Caki2 (cell line): ENCODE measurements at regions not wholly inside any gene's neighbourhood (a gene's known extent, or its start where the extent isn't known, plus 50 kb on each side); places are given as distances from the start of the nearest gene placed in this dataset.
A peak's percentile ranks its signal among the peaks of the same experiment; 100 is the strongest.
"Not testable (repeated sequence)": the region's sequence is repeated elsewhere in the genome, so short reads cannot be mapped to it uniquely, and the experiment has no call there.

Experiments
- DNase-seq: peaks from one replicate; pipeline ENCODE4 v3.0.0-alpha.2; 2015; ENCODE audit warnings: low read depth
- in situ Hi-C: cut with HindIII; loops from 2 replicates; pipeline ENCODE4 v1.10.0; 2016; ENCODE audit warnings: low sequenced_read_pairs, low pct_unique_long_range_greater_than_20kb, mixed read lengths

DNA sequence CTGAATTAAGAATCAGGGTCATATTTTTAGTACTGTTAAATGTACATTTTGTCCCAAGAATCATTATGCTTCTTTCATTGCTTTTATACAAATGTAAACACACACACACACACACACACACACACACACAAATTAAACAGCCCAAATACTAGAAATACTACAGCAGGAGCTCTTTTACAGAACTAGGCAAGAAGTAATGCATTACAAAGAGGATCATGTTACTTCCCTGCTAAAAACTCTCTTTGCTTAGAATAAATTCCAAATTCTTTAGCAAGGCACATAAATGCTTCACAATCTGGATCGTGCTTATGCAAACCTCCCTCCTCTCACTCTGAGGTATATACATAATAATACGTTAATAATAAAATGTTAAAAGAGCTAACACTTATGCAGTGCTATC is 720.4 kb upstream of the ADGRL4 start:
- no peak for DNase-seq
- in situ Hi-C loops, result no loop called here

DNA sequence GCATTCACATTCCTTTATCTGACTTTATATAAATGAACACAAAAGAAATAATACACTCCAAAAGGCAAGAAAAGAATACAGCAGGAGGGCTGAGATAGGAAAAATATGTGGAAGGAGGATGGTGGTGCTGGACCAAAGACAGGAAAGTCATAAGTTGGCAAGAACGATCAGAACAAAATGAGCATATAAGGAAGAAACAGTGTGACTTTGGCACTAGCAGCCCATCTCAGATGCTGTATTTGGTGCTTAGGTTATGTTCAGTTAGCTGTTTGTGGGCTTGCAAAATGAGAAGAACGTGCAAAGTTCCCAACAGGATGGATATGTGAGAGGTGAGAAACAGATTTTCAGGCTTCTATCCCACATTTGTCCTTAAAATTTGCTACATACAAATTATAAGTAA is 719.8 kb upstream of the ADGRL4 start:
- no peak for DNase-seq
- in situ Hi-C loops, result no loop called here

DNA sequence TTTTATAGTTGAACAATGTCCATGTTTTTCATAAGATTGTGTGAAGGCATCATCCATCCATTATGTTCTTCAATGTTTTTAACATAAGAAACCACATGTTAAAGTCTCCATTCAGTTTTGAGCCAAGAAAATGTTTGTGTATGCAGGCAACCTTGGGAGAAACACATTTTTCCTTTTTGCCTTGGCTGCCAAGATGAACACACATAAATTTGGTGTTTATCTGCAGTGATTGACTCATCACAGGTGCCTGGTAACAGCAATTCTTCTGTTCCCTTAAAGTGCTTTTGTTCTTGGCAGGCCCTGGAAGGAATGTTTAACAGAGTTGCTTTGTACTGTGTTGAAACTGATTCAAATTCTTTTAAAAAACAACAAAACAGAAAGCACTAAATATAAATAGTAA is 709.9 kb upstream of the ADGRL4 start:
- DNase-seq, result peak; percentile 56
- in situ Hi-C loops, result no loop called here

DNA sequence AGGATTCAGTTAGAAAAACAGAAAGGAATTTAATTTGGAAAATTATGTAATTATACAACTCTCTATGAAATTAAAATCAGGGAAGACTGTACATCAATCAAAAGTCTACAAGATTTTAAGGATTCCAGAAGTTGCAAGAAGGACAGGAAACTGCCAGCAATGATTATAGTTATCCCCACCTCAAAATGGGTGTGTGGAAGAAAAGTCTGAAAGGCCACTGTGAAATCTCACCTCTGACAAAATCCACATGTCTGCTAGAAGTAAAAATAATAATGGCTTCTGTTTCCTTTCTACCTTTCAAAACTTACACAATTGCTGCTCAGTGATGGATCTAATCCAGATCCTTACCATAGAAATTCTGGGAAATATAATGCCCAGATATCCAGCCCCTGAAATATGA is 708.1 kb upstream of the ADGRL4 start:
- no peak for DNase-seq
- in situ Hi-C loops, result no loop called here

DNA sequence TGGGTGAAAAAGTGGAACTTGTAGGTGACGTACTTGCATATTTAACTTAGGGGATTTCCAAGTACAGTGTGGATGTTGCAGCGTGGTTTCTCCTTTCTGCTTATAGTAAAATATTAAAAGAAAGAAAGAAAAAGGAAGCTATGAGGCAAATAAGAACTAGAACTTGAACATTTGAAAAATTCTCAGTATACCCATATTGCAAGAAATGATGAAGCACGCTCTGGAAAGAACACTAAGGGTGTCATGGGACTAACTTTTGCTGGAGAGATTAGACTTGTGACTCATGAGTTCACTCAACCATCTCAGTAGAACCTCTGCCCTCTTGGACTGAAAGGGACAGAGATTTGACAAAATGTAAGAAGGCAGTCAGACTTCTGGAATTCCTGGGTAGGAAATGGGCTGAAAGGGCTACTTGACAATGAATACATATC is 704.5 kb upstream of the ADGRL4 start:
- in situ Hi-C loops, result no loop called here
- peak; percentile 81 for DNase-seq

DNA sequence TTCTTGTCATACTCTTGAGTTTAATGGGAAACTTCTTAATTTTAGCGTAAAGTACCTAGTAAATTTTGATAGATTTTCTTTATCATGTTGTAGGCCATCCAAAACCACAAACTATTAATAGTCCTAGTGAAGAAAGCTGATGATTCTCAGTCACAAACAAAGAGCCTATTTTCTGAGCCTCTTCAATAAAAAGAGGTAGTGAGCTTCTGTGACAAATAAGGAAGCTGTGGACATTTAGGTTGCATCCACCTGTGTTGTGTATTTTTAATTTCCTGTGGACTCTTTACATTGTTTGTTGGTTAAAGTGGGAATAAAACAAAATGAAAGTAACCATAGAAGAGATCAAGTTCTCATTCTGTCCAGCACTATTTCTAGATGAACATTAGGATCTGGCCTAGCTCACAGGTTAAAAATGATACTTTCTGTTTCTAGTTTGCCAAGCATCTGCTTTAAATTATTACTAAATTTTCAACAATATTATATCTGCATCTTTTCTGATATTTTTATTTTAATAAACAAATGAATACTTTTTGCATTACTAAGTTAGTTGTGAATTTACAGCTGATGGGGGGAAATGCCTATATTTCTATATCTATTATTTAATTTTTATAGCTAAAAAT is 702.2 kb upstream of the ADGRL4 start:
- DNase-seq, result no peak
- in situ Hi-C loops, result no loop called here

DNA sequence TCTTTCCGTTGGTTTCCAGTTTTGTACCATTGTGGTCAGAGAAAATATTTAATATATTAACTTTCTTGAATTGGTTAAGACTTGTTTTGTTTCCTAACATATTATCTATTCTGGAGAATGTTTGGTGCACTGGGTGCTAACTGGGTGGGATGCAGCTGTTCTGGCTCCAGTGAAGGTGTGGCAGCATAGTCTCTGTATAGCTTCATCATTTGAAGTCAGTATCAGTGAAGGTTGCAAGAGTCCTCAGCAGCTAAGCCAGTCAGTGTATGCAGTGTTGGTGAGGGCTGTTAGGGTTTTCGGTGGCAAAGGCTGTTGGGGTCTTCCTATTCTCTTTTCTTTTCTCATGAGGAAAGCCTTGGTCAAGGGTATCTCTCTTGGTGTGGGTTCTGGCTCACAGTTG is 698.7 kb upstream of the ADGRL4 start:
- no peak for DNase-seq
- in situ Hi-C loops, result no loop called here

DNA sequence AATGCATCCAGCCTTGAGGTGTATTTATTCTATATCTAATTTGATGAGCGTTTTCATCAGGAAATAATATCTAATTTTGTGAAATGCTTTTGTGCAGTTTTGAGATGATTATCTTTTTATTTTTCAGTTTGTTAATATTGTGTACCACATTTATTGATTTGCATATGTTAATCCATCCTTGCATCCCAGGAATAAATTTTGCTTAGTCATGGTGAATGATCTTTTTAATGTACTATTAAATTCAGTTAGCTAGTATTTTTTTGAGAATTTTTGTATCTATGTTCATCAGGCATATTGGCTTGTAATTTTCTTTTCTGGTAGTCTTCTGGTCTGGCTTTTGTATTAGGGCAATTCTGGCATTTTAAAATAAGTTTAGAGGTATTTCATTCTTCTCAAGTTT is 697.5 kb upstream of the ADGRL4 start:
- no peak for DNase-seq
- in situ Hi-C loops, result no loop called here

DNA sequence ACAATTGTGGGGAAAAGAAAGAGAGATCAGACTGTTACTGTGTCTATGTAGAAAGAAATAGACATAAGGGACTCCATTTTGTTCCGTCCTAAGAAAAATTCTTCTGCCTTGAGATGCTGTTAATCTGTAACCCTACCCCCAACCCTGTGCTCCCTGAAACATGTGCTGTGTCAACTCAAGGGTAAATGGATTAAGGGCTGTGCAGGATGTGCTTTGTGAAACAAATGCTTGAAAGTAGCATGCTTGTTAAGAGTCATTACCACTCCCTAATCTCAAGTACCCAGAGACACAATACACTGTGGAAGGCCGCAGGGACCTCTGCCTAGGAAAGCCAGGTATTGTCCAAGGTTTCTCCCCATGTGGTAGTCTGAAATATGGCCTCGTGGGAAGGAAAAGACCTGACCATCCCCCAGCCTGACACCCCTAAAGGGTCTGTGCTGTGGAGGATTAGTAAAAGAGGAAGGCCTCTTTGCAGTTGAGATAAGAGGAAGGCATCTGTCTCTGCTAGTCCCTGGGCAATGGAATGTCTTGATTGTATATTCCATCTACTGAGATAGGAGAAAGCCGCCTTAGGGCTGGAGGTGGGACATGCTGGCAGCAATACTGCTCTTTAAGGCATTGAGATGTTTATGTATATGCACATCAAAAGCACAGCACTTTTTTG is 695.9 kb upstream of the ADGRL4 start:
- DNase-seq, in situ Hi-C loops: not testable (repeated sequence)

DNA sequence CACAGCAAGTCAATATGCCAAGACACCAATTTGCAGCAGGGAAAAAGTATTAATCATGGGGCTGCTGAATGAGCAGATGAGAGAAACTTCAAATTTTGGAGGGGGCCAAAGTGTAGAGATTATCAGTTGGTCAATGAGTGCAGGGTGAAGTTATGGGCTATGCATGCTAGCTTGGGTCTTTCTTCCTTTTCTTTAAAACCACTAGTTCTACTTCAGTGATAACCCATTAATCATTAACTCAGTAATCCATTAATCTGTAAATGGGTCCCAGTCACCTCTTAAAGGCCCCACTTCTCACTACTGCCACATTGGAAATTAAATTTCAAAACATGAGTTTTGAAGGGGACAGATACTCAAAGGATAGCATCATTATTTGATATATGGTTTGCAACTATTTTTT is 688.6 kb upstream of the ADGRL4 start:
- in situ Hi-C loops, result no loop called here
- DNase-seq, result peak; percentile 59

DNA sequence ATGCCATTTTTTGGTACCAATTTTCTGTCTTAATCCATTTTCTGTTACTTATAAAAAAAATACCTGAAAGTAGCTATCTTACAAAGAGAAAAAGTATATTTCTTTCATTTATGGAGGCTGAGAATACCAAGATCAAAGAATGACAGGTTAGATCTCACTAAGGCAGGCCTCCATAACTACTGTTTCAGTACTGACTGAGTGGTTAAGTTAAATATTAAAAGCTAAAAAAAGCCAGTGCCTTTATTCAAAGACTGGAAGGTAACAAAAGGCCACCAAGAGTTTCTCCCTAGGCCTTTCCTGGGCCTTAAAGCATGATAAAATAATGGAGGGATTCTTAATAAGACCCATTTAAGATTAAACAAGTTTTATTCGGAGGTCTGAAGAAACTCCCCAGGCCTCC is 687.7 kb upstream of the ADGRL4 start:
- in situ Hi-C loops, result no loop called here
- DNase-seq, result no peak

DNA sequence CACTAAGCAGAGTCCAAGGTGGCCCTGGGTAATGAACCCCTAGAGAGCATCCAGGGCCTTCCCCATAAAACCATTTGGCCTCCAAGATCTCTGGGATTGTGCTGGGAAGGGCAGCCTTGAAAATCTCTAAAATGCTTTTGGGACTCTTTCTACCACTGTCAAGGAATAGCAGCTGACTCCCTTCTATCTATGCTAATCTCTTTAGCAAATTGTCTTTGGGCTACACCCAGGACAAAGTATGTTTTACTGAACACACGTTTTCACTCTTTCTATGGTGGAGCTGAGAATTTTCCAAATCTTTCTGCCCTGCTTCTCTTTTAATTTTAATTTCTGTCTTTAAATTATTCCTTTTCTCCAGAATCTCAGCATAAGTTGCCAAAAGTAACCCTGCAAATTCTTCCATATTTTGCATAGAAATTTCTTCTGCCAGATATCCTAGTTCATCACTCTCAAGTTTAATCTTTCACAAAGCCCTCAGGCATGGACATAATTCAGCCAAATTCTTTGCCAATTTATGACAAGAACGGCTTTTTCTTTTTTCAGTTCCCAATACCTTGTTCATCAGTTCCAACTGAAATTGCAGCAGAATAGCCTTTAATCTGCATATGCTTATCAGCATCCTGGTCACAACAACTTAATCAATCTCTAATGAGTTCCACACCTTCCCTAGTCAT is 687.0 kb upstream of the ADGRL4 start:
- DNase-seq, result no peak
- in situ Hi-C loops, result no loop called here

DNA sequence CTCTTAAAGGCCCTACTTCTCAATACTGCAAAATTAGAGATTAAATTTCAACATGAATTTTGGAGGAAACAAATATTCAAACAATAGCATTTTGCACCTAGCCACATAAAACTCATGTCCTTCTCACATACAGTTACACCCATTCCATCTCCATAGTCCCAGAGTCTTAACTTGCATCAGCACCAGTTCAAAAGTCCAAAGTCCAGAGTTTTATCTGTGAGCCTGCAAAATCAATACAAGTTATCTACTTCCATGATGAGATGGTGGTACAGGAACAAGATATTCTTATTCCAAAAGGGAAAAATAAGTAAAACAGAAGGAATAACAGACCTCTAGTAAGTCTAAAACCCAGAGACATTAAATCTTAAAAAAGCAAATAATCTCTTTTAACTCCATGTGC is 686.0 kb upstream of the ADGRL4 start:
- in situ Hi-C loops, result no loop called here
- no peak for DNase-seq

DNA sequence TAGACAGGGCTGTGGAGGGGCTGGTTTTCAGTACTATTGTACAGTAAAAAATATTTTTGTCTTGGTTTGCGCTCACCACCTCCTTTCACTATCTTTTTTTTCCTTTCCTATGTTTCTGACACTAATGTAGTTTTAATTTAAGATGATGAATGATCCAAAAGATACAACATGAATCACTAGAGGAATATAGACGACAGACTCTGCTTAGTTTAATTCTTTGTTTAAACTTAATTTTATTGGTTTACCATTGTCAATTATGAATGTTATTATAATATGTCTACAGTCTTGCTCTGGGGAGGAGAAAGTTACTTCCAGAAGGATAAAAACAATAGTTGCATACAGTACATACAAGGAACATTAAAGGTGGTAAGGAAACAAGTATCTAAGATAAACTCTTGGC is 682.4 kb upstream of the ADGRL4 start:
- DNase-seq, result no peak
- in situ Hi-C loops, result no loop called here

DNA sequence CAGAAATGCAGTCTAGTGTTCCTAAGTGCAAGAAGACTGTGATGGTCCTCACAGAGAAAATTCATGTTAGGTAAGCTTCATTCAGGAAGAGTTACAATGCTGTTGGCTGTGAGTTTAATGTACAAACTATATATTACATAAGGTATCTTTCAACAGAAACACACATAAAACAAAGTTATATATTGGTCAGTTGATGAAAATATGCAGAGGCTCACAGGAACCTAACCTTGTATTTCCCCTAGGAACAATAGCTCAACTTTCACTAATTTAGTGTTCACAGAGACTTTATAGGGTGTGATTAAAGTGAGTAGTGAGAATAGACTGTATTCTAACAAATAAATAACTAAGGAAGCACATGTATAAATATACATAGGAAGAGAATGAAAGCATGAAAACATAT is 676.9 kb upstream of the ADGRL4 start:
- in situ Hi-C loops, result no loop called here
- no peak for DNase-seq

DNA sequence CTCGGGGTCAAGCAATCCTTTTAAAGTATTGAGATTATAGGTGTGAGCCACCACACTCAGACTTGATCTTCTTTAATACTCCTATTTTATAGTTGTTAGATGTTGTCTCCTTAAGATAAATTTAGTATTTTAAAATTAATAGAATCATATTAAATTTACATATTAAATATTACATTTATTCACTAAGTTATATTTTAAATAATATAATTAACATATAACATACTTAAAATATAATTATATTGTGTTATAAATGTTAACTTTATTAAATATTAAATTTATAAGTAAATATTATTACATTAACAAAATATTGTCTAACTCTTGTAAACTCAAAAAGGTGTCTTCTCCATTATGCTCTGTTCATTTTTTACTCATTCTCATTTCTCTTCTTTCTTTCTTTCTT is 675.9 kb upstream of the ADGRL4 start:
- in situ Hi-C loops, result no loop called here
- DNase-seq, result no peak

DNA sequence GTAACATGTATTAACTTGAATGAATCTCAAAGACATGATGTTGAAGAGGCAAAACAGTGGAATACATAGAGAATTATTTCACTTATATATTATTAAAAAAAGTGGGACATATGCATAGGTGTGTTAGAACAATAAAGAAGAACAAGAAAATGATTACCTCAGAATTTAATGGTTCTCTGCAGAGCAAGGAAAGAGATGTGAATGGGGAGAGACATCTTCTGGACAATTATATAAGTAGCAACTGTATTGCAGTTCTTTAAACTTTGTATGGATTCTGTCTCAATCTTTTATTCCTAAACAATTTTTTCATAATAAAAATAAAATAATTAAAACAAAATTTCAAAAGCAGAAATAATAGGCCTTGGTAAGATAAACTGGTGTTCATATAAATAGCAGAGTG is 674.9 kb upstream of the ADGRL4 start:
- DNase-seq, result no peak
- in situ Hi-C loops, result no loop called here

DNA sequence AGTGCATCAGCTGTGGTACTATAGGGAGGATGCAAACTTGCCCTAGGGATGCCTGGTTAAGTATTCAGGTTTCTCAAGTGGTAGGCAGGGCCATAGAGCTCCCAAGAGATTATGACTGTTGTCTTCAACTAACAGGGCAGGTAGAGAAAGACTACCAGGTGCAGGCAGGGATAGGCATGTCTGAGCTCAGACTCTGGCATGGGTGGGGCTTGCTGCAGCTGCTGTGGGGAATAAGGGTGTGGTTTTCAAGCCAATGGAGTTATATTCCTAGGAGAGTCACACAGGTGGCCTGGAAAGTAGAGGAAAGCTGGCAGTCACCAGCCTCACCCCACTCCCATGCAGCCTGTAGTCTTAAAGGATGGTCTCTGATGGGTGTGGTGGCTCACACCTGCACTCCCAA is 673.4 kb upstream of the ADGRL4 start:
- DNase-seq, result no peak
- in situ Hi-C loops, result no loop called here

DNA sequence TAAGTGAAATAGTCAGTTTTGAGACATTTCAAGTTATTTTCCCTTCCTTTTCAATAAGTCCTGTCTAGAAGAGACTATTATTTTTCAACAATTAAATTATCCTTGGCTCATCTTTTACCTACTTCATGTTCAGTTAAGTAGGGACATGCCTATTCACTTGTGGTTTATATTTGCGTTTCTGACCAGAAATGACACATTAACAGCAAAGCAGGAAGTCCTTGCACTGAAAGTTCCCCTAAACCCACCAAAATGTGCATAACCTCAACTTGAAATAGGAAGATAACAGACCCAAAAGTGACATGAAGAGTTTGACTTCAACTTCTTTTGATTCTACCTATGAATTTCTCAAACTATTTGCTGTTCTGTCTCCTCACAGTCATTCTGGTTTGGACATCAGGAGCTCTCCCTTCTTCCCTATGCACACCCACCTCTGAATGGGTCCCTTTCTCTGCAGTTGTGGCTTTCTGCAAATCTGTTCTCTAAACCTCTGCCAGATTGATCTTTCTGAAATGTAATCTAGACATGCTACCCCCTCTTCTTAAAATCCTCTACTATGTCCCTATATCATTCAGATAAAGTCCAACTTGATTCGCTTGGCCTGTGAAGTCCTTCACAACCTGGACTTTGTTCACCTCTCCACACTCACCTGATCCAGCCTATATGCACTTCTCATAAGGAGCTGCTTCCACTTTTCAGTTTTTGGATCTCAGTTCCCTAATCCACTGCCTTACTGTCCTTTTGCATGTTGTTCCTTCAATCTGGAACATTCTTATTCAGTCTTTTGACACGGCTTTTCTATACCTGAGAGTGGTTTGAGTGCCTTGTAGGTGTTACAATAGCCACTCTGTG is 661.5 kb upstream of the ADGRL4 start:
- in situ Hi-C loops, result no loop called here
- no peak for DNase-seq
